ENCODE measurements at regions not wholly inside any gene's neighbourhood (a gene's known extent, or its start where the extent isn't known, plus 50 kb on each side); places are given as distances from the start of the nearest gene placed in this dataset.

DNA sequence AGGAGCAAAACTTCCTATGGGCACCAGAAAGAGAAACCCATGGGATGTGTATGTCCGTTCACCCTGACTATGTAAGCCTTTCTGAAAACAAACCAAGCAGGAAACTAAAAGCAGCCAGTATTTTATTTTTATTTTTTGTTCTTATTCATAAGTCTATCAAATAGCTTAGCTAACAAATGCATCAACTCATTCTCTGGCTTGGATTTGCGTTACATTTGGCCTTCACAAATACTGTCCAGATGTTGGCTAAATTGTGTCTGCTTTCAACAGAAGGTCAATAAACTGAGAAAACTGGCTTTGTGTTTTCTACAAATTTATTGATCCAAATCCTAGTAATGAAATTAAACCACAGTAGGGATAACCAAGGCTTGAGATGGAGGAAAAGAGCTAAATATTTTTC, 379.0 kb downstream of the NOVA1 start:
- Histone ChIP-seq H3K4me1 (ENCODE audit: control insufficient read depth, low read length) (no peaks in the 10 kb centered on the region), H3K79me2 (ENCODE audit: control insufficient read depth, low read length) (no peaks in the 10 kb centered on the region), H3K36me3 (ENCODE audit: control insufficient read depth, low read length) (no peaks in the 10 kb centered on the region), H3F3A (ENCODE audit: control insufficient read depth, insufficient read depth) (no peaks in the 10 kb centered on the region), H3K27ac (ENCODE audit: low read depth, low read length) (no peak overlapping the region), H3K27me3 (ENCODE audit: control insufficient read depth, low read length) (no peaks in the 10 kb centered on the region), H4K20me1 (ENCODE audit: control insufficient read depth, insufficient read depth, low read depth, low read length) (no peaks in the 10 kb centered on the region), H3K4me3 (ENCODE audit: low read length) (no peak overlapping the region), H3K9me2 (replicated peaks; ENCODE audit: control insufficient read depth, low read length) (no peaks in the 10 kb centered on the region), H3K9me3 (ENCODE audit: control insufficient read depth, insufficient read depth, low read length) (no peaks in the 10 kb centered on the region), H3K4me2 (ENCODE audit: low read length) (no peak overlapping the region)
- no peak for TF ChIP-seq EZH2phosphoT487 (IDR thresholded peaks at IDR 0.05; ENCODE audit: borderline replicate concordance, low read length)
- TF ChIP-seq, protein P1, sequence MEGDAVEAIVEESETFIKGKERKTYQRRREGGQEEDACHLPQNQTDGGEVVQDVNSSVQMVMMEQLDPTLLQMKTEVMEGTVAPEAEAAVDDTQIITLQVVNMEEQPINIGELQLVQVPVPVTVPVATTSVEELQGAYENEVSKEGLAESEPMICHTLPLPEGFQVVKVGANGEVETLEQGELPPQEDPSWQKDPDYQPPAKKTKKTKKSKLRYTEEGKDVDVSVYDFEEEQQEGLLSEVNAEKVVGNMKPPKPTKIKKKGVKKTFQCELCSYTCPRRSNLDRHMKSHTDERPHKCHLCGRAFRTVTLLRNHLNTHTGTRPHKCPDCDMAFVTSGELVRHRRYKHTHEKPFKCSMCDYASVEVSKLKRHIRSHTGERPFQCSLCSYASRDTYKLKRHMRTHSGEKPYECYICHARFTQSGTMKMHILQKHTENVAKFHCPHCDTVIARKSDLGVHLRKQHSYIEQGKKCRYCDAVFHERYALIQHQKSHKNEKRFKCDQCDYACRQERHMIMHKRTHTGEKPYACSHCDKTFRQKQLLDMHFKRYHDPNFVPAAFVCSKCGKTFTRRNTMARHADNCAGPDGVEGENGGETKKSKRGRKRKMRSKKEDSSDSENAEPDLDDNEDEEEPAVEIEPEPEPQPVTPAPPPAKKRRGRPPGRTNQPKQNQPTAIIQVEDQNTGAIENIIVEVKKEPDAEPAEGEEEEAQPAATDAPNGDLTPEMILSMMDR (IDR thresholded peaks at IDR 0.05; ENCODE audit: low read depth, low read length, poor library complexity, severe bottlenecking), result no peak

DNA sequence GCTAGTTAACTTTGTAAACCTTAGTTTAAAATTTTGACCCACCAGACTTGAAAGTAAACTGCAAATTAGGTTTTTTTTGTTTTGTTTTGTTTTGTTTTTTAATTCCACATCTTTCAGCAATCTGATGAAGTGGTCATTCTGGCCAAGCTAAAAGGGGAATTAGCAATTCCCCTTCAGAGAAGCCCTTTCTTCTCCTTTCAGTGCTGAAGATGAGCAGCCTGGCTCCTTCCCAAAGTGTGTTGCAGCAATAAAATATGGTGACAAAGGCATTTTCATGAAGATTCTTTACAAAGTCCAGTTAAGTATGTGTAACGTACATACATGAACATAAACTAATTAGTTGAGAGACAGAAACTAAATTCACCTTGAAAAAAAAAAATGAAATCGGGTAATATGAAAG, 380.1 kb downstream of the NOVA1 start:
- Histone ChIP-seq H4K20me1 (ENCODE audit: control insufficient read depth, insufficient read depth, low read depth, low read length) (no peaks in the 10 kb centered on the region), H3K4me1 (ENCODE audit: control insufficient read depth, low read length) (no peaks in the 10 kb centered on the region), H3K9me2 (replicated peaks; ENCODE audit: control insufficient read depth, low read length) (no peaks in the 10 kb centered on the region), H3K27ac (ENCODE audit: low read depth, low read length) (no peak overlapping the region), H3F3A (ENCODE audit: control insufficient read depth, insufficient read depth) (no peaks in the 10 kb centered on the region), H3K4me3 (ENCODE audit: low read length) (no peak overlapping the region), H3K36me3 (ENCODE audit: control insufficient read depth, low read length) (no peaks in the 10 kb centered on the region), H3K9me3 (ENCODE audit: control insufficient read depth, insufficient read depth, low read length) (no peaks in the 10 kb centered on the region), H3K4me2 (ENCODE audit: low read length) (no peak overlapping the region), H3K79me2 (ENCODE audit: control insufficient read depth, low read length) (no peaks in the 10 kb centered on the region), H3K27me3 (ENCODE audit: control insufficient read depth, low read length) (no peaks in the 10 kb centered on the region)
- TF ChIP-seq EZH2phosphoT487 (IDR thresholded peaks at IDR 0.05; ENCODE audit: borderline replicate concordance, low read length), result no peak
- TF ChIP-seq, protein P1 (IDR thresholded peaks at IDR 0.05; ENCODE audit: low read depth, low read length, poor library complexity, severe bottlenecking), result no peak

GRCh38 chr14:26216786-26217185, 381.0 kb downstream of the NOVA1 start:
- Histone ChIP-seq H3K4me3 (ENCODE audit: low read length) (no peak overlapping the region), H3K4me2 (ENCODE audit: low read length) (no peak overlapping the region), H3K79me2 (ENCODE audit: control insufficient read depth, low read length) (no peaks in the 10 kb centered on the region), H3K27ac (ENCODE audit: low read depth, low read length) (no peak overlapping the region), H3K9me3 (ENCODE audit: control insufficient read depth, insufficient read depth, low read length) (no peaks in the 10 kb centered on the region), H3K9me2 (replicated peaks; ENCODE audit: control insufficient read depth, low read length) (no peaks in the 10 kb centered on the region), H3K36me3 (ENCODE audit: control insufficient read depth, low read length) (no peaks in the 10 kb centered on the region), H4K20me1 (ENCODE audit: control insufficient read depth, insufficient read depth, low read depth, low read length) (no peaks in the 10 kb centered on the region), H3F3A (ENCODE audit: control insufficient read depth, insufficient read depth) (no peaks in the 10 kb centered on the region), H3K27me3 (ENCODE audit: control insufficient read depth, low read length) (no peaks in the 10 kb centered on the region), H3K4me1 (ENCODE audit: control insufficient read depth, low read length) (no peaks in the 10 kb centered on the region)
- TF ChIP-seq, protein P1 (IDR thresholded peaks at IDR 0.05; ENCODE audit: low read depth, low read length, poor library complexity, severe bottlenecking), result no peak
- no peak for TF ChIP-seq EZH2phosphoT487 (IDR thresholded peaks at IDR 0.05; ENCODE audit: borderline replicate concordance, low read length)

All from DOHH2 (cell line).